Kidney glomerular epithelial cell (primary cell): ENCODE measurements at regions not wholly inside any gene's neighbourhood (a gene's known extent, or its start where the extent isn't known, plus 50 kb on each side); places are given as distances from the start of the nearest gene placed in this dataset.
"Not testable (repeated sequence)": the region's sequence is repeated elsewhere in the genome, so short reads cannot be mapped to it uniquely, and the experiment has no call there.

Source experiments
- DNase-seq: peaks from one replicate; lab custom pipeline; 2025; lab: John Stamatoyannopoulos, UW

- no peak for DNase-seq
Measured at GRCh38 chr3:147237991-147238390, 168.4 kb downstream of the ZIC4 start.

GRCh38 chr3:147231980-147232379 is 174.4 kb downstream of the ZIC4 start:
- not testable (repeated sequence) for DNase-seq

DNA sequence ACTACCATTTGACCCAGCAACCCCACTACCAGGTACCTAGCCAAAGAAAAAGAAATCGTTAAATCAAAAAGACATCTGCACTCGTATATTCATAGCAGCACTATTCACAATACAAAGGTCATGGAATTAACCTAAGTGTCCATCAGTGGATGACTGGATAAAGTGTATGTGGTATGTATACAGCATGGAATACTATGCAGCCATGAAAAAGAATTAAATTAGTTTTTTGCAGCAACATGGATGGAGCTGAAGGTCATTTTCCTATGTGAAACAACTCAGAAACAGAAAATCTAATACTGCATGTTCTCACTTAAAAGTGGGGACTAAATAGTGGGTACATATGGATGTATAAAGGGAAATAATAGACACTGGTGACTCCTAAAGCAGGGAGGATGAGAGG is 175.2 kb downstream of the ZIC4 start:
- DNase-seq = no peak

DNA sequence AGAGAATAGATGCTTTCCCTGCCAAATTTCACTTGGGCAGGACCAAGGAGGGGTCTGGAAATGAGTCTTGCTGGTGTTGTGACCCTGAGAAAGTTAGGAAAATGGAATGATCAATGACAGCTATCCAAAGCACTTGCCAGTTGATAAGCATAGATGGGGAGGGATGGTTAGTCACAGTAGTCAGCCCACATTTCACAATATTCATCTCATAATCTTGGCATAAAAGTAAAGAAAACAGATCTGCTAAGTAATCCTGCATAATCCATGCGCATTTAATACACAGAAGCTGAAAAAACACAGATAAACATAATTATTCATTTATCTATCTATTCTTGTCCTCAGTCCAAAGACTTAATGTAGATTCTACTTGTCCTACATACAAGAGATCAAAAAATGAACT is 184.1 kb downstream of the ZIC4 start:
- no peak for DNase-seq

GRCh38 chr3:147218965-147219364 is 187.4 kb downstream of the ZIC4 start:
- DNase-seq = no peak

DNA sequence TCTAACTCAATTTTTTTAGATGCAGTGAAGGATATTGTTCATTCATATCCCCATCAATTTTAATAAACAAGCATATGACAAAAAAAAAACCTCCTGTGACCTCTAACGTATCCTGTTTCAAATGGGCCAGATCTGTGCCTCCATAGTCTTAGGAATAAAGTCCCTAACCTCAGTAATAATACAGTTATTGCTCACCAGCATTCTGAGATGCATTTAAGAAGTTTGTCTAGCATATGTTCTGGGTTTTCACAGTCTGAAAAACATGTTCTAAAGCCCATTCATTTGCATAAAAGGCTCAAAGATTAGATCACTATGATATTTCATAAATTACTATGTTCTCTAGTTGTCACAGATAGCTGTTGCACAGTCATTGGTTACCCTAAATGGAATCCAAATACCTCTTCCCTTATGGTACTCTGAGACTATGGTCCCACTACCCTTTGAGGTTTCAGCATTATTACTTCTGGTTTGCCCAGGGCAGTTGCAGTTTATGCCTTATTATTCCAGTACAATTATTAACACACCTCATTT is 190.1 kb downstream of the ZIC4 start:
- no peak for DNase-seq

DNA sequence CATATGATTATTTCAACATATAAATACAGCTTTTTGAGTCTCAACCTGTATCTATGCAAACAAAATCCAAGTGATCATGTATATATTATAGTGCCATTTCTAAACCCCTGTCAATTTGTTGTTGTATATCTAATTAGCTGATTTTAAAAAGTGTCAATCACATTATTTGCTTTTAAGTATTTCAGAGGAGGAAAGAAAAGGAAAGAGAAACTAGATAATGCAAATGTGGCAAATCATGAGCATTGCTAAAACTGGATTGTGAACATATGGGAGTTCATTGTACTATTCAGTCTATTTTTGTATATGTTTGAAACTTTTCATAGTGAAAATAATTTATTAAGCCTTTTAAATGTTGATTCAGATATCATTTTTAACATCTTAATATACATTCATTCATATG is 190.7 kb downstream of the ZIC4 start:
- DNase-seq = no peak

DNA sequence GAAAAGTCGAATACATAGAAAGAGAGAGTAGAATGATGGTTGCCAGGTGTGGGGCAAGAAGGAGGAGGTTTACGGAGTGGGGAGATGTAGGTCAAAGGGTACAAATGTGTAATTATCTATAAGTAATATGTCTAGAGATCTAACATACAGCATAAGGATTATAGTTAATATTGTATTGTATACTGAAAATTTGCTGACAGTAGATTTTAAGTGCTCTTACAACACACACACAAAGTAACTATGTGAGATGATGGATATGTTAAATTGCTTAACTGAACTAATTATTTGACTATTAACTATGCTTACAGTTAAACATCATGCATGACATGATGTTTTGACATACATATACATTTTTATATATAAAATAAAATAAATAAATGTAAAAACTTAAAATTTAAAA is 192.7 kb downstream of the ZIC4 start:
- DNase-seq = no peak

- no peak for DNase-seq
Measured at GRCh38 chr3:147210676-147211075, 195.7 kb downstream of the ZIC4 start.

DNA sequence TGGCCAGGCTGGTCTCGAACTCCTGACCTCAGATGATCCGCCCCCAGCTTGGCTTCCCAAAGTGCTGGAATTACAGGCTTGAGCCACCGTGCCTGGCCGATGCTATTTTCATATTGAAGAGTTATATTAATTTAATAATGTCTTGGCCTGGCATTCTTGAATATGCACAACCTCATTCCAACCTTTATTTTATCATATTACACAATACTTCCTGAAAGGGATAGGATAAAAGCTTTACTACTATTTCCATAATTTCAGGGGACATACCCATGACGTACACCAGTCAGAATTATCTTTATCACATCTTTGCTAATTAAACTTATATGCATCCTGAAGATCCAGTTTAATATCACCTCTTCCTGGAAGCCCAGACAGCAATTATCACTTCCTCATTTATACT is 205.3 kb downstream of the ZIC4 start:
- DNase-seq = no peak

DNA sequence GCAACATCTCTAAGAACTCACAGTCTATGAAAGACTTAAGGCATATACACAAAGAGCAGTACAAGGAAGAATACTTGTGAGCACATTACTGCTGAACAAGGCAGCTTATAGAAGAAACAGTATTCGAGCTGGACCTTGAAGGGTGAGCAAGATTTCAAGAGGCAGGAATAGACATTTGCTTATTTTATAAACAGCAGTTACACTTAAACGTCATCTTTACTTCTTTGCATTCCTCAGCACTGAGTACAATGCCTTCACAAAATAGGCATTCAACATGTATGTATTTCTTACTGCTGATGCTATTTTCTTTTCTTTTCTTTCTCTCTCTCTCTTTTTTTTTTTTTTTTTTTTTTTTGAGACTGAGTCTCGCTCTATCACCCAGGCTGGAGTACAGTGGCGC is 205.8 kb downstream of the ZIC4 start:
- DNase-seq = no peak

DNA sequence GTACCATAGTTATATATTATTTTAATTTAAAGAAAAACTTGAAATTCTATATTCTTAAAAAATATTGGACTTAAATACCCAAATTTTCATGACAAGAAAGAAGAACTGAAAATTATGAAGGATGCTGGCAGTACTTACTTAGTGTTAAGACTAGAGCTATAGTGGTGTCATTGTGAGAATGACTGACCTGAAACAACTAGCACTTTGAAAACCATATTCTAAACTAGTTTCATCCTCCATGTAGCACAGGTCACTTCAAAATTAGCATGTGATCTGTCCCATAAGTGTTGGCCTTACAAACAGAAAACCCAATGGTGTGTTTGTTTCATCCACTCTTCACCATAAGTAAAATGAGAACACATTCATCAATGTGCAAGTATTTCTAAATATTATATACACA is 208.6 kb downstream of the ZIC4 start:
- DNase-seq = no peak

- DNase-seq = no peak
Measured at GRCh38 chr3:147195887-147196286, 210.5 kb downstream of the ZIC4 start.

DNA sequence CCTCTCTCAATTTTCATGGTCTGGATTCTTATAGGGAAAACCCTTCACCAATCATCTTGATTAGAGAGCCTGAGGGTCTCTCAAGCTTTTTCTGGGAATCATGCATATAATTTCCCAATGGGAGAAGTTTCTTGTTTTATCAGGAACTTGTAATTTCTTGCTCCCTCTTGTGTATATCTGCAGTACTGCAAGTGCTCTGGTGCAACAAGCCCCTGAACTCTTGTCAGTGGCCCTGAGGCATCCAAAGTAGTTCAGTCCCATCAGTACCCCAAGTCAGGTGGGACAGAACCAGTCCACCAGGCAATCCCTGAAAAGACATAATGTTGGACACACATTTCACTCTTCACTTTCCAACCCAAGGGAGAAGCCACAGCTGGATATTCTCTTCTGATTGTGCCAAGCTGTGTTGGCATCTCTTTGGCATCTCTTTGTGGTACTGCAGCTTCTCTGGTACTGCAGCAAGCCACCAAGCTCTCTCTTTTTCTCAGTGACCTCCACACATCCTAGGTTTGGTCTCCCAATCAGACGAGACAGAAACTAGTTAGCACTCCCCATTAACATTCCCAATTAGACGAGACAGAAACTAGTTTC is 214.5 kb downstream of the ZIC4 start:
- peak; percentile 38 for DNase-seq

GRCh38 chr3:147189016-147189415 is 217.3 kb downstream of the ZIC4 start:
- DNase-seq = no peak

DNA sequence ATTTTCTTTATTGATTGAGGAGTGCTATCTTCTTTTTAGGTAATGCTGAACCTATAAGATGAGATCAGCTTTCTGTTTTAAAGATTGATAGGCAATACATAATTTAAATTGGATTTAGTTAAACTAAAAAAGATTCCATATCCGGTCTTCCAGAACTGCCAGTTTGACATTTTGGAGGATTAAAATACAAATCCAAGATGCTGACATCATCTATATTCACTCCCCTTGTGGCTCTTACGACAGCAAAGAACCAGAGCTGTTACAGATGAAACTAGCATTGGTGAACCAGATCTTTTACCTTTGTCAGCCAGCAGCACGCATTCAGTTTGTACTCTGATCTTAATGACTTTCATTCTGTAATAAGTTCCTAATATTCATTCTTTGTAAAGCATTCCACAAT is 218.7 kb downstream of the ZIC4 start:
- DNase-seq = no peak

DNA sequence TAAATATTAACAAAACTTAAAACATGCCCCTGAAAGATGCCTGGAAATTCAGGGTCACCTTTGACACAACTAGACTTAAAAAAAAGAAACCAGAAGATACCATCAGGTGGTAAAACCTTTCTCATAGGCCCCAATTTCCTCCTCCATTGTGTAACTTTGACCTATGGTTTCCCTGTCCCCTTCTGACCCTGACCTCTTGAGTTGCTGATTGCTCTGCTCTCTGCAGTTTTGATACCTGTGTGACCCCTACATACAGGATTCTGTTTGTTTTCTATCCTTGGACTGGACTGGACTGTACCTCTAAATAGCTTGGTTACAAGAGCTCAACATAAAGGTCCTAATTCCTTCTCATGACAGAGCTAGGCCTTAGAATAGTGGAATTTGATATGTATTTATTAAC is 220.6 kb downstream of the ZIC4 start:
- no peak for DNase-seq

DNA sequence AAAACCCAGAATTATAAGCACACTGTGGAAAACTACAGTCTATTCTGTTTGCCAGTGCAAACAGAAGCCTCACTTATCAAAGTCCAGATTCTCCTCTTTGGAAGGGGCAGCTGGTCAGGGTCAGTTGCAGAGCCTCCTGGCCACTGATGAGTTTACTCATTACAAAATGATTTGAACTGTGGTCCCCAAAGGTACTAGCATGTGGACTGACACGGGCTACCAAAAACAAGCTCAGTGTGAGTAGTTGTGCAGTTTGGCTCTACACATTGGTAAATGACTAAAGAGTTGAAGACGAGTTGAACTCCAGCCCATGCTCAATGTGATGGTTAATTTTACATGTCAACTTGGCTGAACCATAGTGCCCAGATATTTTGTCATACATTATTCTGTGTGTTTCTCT is 221.5 kb downstream of the ZIC4 start:
- DNase-seq = no peak

GRCh38 chr3:147173257-147173656 is 233.1 kb downstream of the ZIC4 start:
- no peak for DNase-seq

- no peak for DNase-seq
Measured at GRCh38 chr3:147162743-147163142, 243.6 kb downstream of the ZIC4 start.

DNA sequence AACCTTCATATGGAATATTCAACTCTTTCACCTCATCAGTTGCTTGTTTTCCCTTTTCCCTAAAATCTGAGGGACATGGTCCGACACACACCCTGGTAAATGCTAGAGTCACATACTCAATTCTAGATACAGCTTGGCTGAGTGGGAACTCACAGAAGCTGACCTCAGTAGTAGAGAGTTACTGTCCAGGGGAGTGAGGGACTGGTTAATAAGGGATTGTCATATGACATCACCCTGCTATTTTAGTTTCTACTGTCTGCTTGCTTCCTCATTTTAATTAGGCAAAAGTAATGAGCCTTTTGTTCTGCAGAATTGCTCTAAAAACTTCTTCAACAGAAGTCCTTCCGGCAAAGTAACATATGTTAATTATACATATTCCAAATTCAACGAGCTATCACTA is 244.5 kb downstream of the ZIC4 start:
- no peak for DNase-seq

DNA sequence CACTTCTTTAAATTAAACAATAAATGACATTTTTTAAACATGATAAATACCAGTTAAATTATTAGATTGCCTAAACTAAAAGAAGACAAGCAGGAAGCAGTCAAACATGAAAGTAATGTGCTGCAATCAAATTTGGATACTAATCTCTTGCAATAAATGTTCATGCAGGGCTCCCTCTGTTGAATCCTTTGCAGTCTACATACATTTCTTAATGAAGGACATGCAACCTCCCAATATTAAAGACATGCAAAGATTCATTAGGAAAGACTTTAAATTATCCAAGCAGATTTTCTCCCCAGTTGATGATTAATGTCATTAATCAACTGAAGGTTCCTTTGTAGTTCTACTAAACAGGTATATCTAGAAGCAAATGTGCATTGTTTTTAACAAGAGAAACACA is 245.4 kb downstream of the ZIC4 start:
- DNase-seq = no peak

DNA sequence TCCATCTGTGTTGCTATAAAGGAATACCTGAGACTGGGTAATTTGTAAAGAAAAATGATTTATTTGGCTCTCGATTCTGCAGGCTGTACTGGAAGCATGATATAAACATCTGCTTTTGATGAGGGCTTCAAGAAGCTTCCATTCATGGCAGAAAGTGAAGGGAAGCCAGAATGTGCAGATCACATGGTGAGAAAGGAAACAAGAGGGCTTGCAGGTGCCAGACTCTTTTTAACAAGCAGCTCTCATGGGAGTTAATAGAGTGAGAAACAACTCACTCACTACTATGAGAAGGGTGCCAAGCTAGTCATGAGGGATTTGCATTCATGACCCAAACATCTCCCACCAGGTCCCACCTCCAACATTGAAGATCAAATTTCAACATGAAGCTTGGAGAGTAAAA is 247.2 kb downstream of the ZIC4 start:
- no peak for DNase-seq

- no peak for DNase-seq
Measured at GRCh38 chr3:147157631-147158030, 248.7 kb downstream of the ZIC4 start.

GRCh38 chr3:147154988-147155387 is 251.4 kb downstream of the ZIC4 start:
- not testable (repeated sequence) for DNase-seq
